ENCODE measurements at regions not wholly inside any gene's neighbourhood (a gene's known extent, or its start where the extent isn't known, plus 50 kb on each side); places are given as distances from the start of the nearest gene placed in this dataset.

GRCh38 chr4:137610960-137611359, 78.7 kb upstream of the PCDH18 start:
- no peaks in the 10 kb centered on the region for H3K4me1 ChIP-seq (ENCODE audit: control insufficient read depth in 1 of 2, insufficient read depth in 2 of 2, low read length in 2 of 2)
- no peaks in the 10 kb centered on the region for H3K9me3 ChIP-seq (ENCODE audit: control insufficient read depth in 1 of 2, low read length in 2 of 2)
- H3K4me3 ChIP-seq (ENCODE audit: low read depth in 1 of 2, low read length in 2 of 2) = no peak overlapping the region
- no peak overlapping the region for H3K27ac ChIP-seq (ENCODE audit: low read depth, low read length)
- H3K9ac ChIP-seq (ENCODE audit: low read depth in 1 of 2, low read length in 2 of 2) = no peak overlapping the region
- H3K27me3 ChIP-seq (ENCODE audit: control insufficient read depth in 1 of 2, insufficient read depth in 2 of 2, low read length in 2 of 2) = no peaks in the 10 kb centered on the region
- H3K36me3 ChIP-seq (ENCODE audit: control insufficient read depth in 1 of 2, insufficient read depth in 2 of 2, low read length in 2 of 2) = no peaks in the 10 kb centered on the region

- Histone ChIP-seq H3K4me1 (ENCODE audit: control insufficient read depth in 1 of 2, insufficient read depth in 2 of 2, low read length in 2 of 2) (no peaks in the 10 kb centered on the region), H3K4me3 (ENCODE audit: low read depth in 1 of 2, low read length in 2 of 2) (no peak overlapping the region), H3K9me3 (ENCODE audit: control insufficient read depth in 1 of 2, low read length in 2 of 2) (no peaks in the 10 kb centered on the region), H3K9ac (ENCODE audit: low read depth in 1 of 2, low read length in 2 of 2) (no peak overlapping the region), H3K36me3 (ENCODE audit: control insufficient read depth in 1 of 2, insufficient read depth in 2 of 2, low read length in 2 of 2) (no peaks in the 10 kb centered on the region), H3K27me3 (ENCODE audit: control insufficient read depth in 1 of 2, insufficient read depth in 2 of 2, low read length in 2 of 2) (no peaks in the 10 kb centered on the region), H3K27ac (ENCODE audit: low read depth, low read length) (no peak overlapping the region)
These were observed 77.6 kb upstream of the PCDH18 start for GRCh38 chr4:137609718-137610430.

- Histone ChIP-seq H3K4me1 (ENCODE audit: control insufficient read depth in 1 of 2, insufficient read depth in 2 of 2, low read length in 2 of 2) (no peaks in the 10 kb centered on the region), H3K9me3 (ENCODE audit: control insufficient read depth in 1 of 2, low read length in 2 of 2) (no peaks in the 10 kb centered on the region), H3K27ac (ENCODE audit: low read depth, low read length) (no peak overlapping the region), H3K9ac (ENCODE audit: low read depth in 1 of 2, low read length in 2 of 2) (no peak overlapping the region), H3K36me3 (ENCODE audit: control insufficient read depth in 1 of 2, insufficient read depth in 2 of 2, low read length in 2 of 2) (no peaks in the 10 kb centered on the region), H3K4me3 (ENCODE audit: low read depth in 1 of 2, low read length in 2 of 2) (no peak overlapping the region), H3K27me3 (ENCODE audit: control insufficient read depth in 1 of 2, insufficient read depth in 2 of 2, low read length in 2 of 2) (no peaks in the 10 kb centered on the region)
These were observed 75.8 kb upstream of the PCDH18 start for GRCh38 chr4:137608085-137608484.

- H3K9me3 ChIP-seq (ENCODE audit: control insufficient read depth in 1 of 2, low read length in 2 of 2) = no peaks in the 10 kb centered on the region
- H3K27me3 ChIP-seq (ENCODE audit: control insufficient read depth in 1 of 2, insufficient read depth in 2 of 2, low read length in 2 of 2) = no peaks in the 10 kb centered on the region
- no peak overlapping the region for H3K27ac ChIP-seq (ENCODE audit: low read depth, low read length)
- H3K36me3 ChIP-seq (ENCODE audit: control insufficient read depth in 1 of 2, insufficient read depth in 2 of 2, low read length in 2 of 2) = no peaks in the 10 kb centered on the region
- no peak overlapping the region for H3K9ac ChIP-seq (ENCODE audit: low read depth in 1 of 2, low read length in 2 of 2)
- no peaks in the 10 kb centered on the region for H3K4me1 ChIP-seq (ENCODE audit: control insufficient read depth in 1 of 2, insufficient read depth in 2 of 2, low read length in 2 of 2)
- H3K4me3 ChIP-seq (ENCODE audit: low read depth in 1 of 2, low read length in 2 of 2) = no peak overlapping the region
These were observed 70.1 kb upstream of the PCDH18 start for GRCh38 chr4:137602436-137602835.

GRCh38 chr4:137601934-137602333, 69.6 kb upstream of the PCDH18 start:
- Histone ChIP-seq H3K9me3 (ENCODE audit: control insufficient read depth in 1 of 2, low read length in 2 of 2) (no peaks in the 10 kb centered on the region), H3K27ac (ENCODE audit: low read depth, low read length) (no peak overlapping the region), H3K4me3 (ENCODE audit: low read depth in 1 of 2, low read length in 2 of 2) (no peak overlapping the region), H3K27me3 (ENCODE audit: control insufficient read depth in 1 of 2, insufficient read depth in 2 of 2, low read length in 2 of 2) (no peaks in the 10 kb centered on the region), H3K36me3 (ENCODE audit: control insufficient read depth in 1 of 2, insufficient read depth in 2 of 2, low read length in 2 of 2) (no peaks in the 10 kb centered on the region), H3K4me1 (ENCODE audit: control insufficient read depth in 1 of 2, insufficient read depth in 2 of 2, low read length in 2 of 2) (no peaks in the 10 kb centered on the region), H3K9ac (ENCODE audit: low read depth in 1 of 2, low read length in 2 of 2) (no peak overlapping the region)

GRCh38 chr4:137599734-137600133, 67.4 kb upstream of the PCDH18 start:
- H3K27ac ChIP-seq (ENCODE audit: low read depth, low read length) = no peak overlapping the region
- no peaks in the 10 kb centered on the region for H3K36me3 ChIP-seq (ENCODE audit: control insufficient read depth in 1 of 2, insufficient read depth in 2 of 2, low read length in 2 of 2)
- H3K9ac ChIP-seq (ENCODE audit: low read depth in 1 of 2, low read length in 2 of 2) = no peak overlapping the region
- no peaks in the 10 kb centered on the region for H3K27me3 ChIP-seq (ENCODE audit: control insufficient read depth in 1 of 2, insufficient read depth in 2 of 2, low read length in 2 of 2)
- no peaks in the 10 kb centered on the region for H3K4me1 ChIP-seq (ENCODE audit: control insufficient read depth in 1 of 2, insufficient read depth in 2 of 2, low read length in 2 of 2)
- no peaks in the 10 kb centered on the region for H3K9me3 ChIP-seq (ENCODE audit: control insufficient read depth in 1 of 2, low read length in 2 of 2)
- no peak overlapping the region for H3K4me3 ChIP-seq (ENCODE audit: low read depth in 1 of 2, low read length in 2 of 2)

- H3K27ac ChIP-seq (ENCODE audit: low read depth, low read length) = no peak overlapping the region
- H3K36me3 ChIP-seq (ENCODE audit: control insufficient read depth in 1 of 2, insufficient read depth in 2 of 2, low read length in 2 of 2) = no peaks in the 10 kb centered on the region
- no peaks in the 10 kb centered on the region for H3K9me3 ChIP-seq (ENCODE audit: control insufficient read depth in 1 of 2, low read length in 2 of 2)
- no peaks in the 10 kb centered on the region for H3K4me1 ChIP-seq (ENCODE audit: control insufficient read depth in 1 of 2, insufficient read depth in 2 of 2, low read length in 2 of 2)
- H3K27me3 ChIP-seq (ENCODE audit: control insufficient read depth in 1 of 2, insufficient read depth in 2 of 2, low read length in 2 of 2) = no peaks in the 10 kb centered on the region
- H3K9ac ChIP-seq (ENCODE audit: low read depth in 1 of 2, low read length in 2 of 2) = no peak overlapping the region
- no peak overlapping the region for H3K4me3 ChIP-seq (ENCODE audit: low read depth in 1 of 2, low read length in 2 of 2)
These were observed 65.6 kb upstream of the PCDH18 start for GRCh38 chr4:137597752-137598430.

GRCh38 chr4:137587796-137588195, 55.5 kb upstream of the PCDH18 start:
- no peaks in the 10 kb centered on the region for H3K9me3 ChIP-seq (ENCODE audit: control insufficient read depth in 1 of 2, low read length in 2 of 2)
- no peak overlapping the region for H3K27ac ChIP-seq (ENCODE audit: low read depth, low read length)
- no peak overlapping the region for H3K4me3 ChIP-seq (ENCODE audit: low read depth in 1 of 2, low read length in 2 of 2)
- no peak overlapping the region for H3K9ac ChIP-seq (ENCODE audit: low read depth in 1 of 2, low read length in 2 of 2)
- H3K27me3 ChIP-seq (ENCODE audit: control insufficient read depth in 1 of 2, insufficient read depth in 2 of 2, low read length in 2 of 2) = no peaks in the 10 kb centered on the region
- no peaks in the 10 kb centered on the region for H3K36me3 ChIP-seq (ENCODE audit: control insufficient read depth in 1 of 2, insufficient read depth in 2 of 2, low read length in 2 of 2)
- H3K4me1 ChIP-seq (ENCODE audit: control insufficient read depth in 1 of 2, insufficient read depth in 2 of 2, low read length in 2 of 2) = no peaks in the 10 kb centered on the region

GRCh38 chr4:137583671-137584070, 51.4 kb upstream of the PCDH18 start:
- Histone ChIP-seq H3K27ac (ENCODE audit: low read depth, low read length) (no peak overlapping the region), H3K27me3 (ENCODE audit: control insufficient read depth in 1 of 2, insufficient read depth in 2 of 2, low read length in 2 of 2) (no peaks in the 10 kb centered on the region), H3K4me1 (ENCODE audit: control insufficient read depth in 1 of 2, insufficient read depth in 2 of 2, low read length in 2 of 2) (no peaks in the 10 kb centered on the region), H3K36me3 (ENCODE audit: control insufficient read depth in 1 of 2, insufficient read depth in 2 of 2, low read length in 2 of 2) (no peaks in the 10 kb centered on the region), H3K9ac (ENCODE audit: low read depth in 1 of 2, low read length in 2 of 2) (no peak overlapping the region), H3K9me3 (ENCODE audit: control insufficient read depth in 1 of 2, low read length in 2 of 2) (no peaks in the 10 kb centered on the region), H3K4me3 (ENCODE audit: low read depth in 1 of 2, low read length in 2 of 2) (no peak overlapping the region)

All from duodenal mucosa (tissue), 2 donors.